HEK293 (cell line): ENCODE measurements at regions not wholly inside any gene's neighbourhood (a gene's known extent, or its start where the extent isn't known, plus 50 kb on each side); places are given as distances from the start of the nearest gene placed in this dataset.

Experiments
- CTCF ChIA-PET: fragments of 350-600 bp; formaldehyde crosslinking; extraction: SDS; loops from one replicate; lab custom pipeline; 2021; ENCODE audit warnings: antibody characterized with exemption; lab: Yijun Ruan, JAX
- POLR2A ChIA-PET: fragments of 300-600 bp; formaldehyde crosslinking; extraction: SDS; loops from one replicate; lab custom pipeline; 2020; ENCODE audit warnings: antibody characterized with exemption, inconsistent platforms; lab: Yijun Ruan, JAX
- H3K27ac ChIP-seq: fragments of 200-500 bp; sonication (Bioruptor generic); 2 replicates; pipeline ENCODE4 v1.5.1; 2014; ENCODE audit warnings: low read depth, low read length, control low read depth, inconsistent platforms; ENCODE audit errors: extremely low read depth
- H3K36me3 ChIP-seq, 2 experiments: fragments of 200-500 bp in 1 of 2; sonication (Bioruptor generic) in 1 of 2; 1 replicate in 1 of 2; 2 replicates in 1 of 2; pipeline ENCODE4 v1.5.1; 2014 to 2017; ENCODE audit warnings: inconsistent platforms in 2 of 2, low read length in 2 of 2; ENCODE audit not compliant: control insufficient read depth in 2 of 2, insufficient read depth in 1 of 2
- H3K4me1 ChIP-seq: fragments of 200-500 bp; sonication (Bioruptor generic); 2 replicates; pipeline ENCODE4 v1.5.1; 2014; ENCODE audit warnings: mild to moderate bottlenecking, low read length, inconsistent platforms; ENCODE audit not compliant: control insufficient read depth, insufficient read depth
- H3K4me3 ChIP-seq: 2 replicates; pipeline ENCODE4 v1.5.1; 2011; ENCODE audit warnings: low read depth, mild to moderate bottlenecking, control low read depth, low read length, moderate library complexity
- H3K9me3 ChIP-seq: fragments of 200-500 bp; sonication (Bioruptor generic); 2 replicates; pipeline ENCODE4 v1.5.1; 2014; ENCODE audit warnings: low read depth, low read length, inconsistent platforms; ENCODE audit not compliant: control insufficient read depth, insufficient read depth
- BCL11B ChIP-seq: fragments of 450-650 bp; formaldehyde crosslinking; IDR thresholded peaks from 2 replicates; pipeline ENCODE4 v1.5.1; 2016; ENCODE audit warnings: low read depth, missing biosample characterization, missing genetic modification characterization
- BCL6B ChIP-seq: fragments of 450-650 bp; formaldehyde crosslinking; IDR thresholded peaks from 2 replicates; pipeline ENCODE4 v1.5.1; 2017; ENCODE audit warnings: missing biosample characterization, missing genetic modification characterization
- GLI4 ChIP-seq: fragments of 450-650 bp; formaldehyde crosslinking; IDR thresholded peaks from 2 replicates; pipeline ENCODE4 v1.5.1; 2016; ENCODE audit warnings: missing biosample characterization, missing genetic modification characterization
- RBAK ChIP-seq: fragments of 450-650 bp; formaldehyde crosslinking; IDR thresholded peaks from 2 replicates; pipeline ENCODE4 v1.5.1; 2016; ENCODE audit warnings: missing biosample characterization, missing genetic modification characterization
- ZBTB8A ChIP-seq: fragments of 450-650 bp; formaldehyde crosslinking; IDR thresholded peaks from 2 replicates; pipeline ENCODE4 v1.5.1; 2016; ENCODE audit warnings: missing biosample characterization, missing genetic modification characterization
- ZFHX2 ChIP-seq: fragments of 450-650 bp; formaldehyde crosslinking; conservative IDR thresholded peaks from 2 replicates; pipeline ENCODE4 v1.5.1; 2016; ENCODE audit warnings: missing biosample characterization, missing genetic modification characterization
- ZNF112 ChIP-seq: fragments of 450-650 bp; formaldehyde crosslinking; IDR thresholded peaks from 2 replicates; pipeline ENCODE4 v1.5.0; 2017; ENCODE audit warnings: missing biosample characterization, missing genetic modification characterization
- ZNF19 ChIP-seq: fragments of 450-650 bp; formaldehyde crosslinking; IDR thresholded peaks from 2 replicates; pipeline ENCODE4; 2016; ENCODE audit warnings: missing biosample characterization, missing genetic modification characterization, low read depth
- ZNF221 ChIP-seq: fragments of 450-650 bp; formaldehyde crosslinking; IDR thresholded peaks from 2 replicates; pipeline ENCODE4 v1.5.1; 2017; ENCODE audit warnings: missing biosample characterization, missing genetic modification characterization, borderline replicate concordance
- ZNF292 ChIP-seq: fragments of 450-650 bp; formaldehyde crosslinking; IDR thresholded peaks from 2 replicates; pipeline ENCODE4 v1.5.1; 2016; ENCODE audit warnings: low read depth, missing biosample characterization, missing genetic modification characterization, borderline replicate concordance
- ZNF311 ChIP-seq: fragments of 450-650 bp; formaldehyde crosslinking; IDR thresholded peaks from 2 replicates; pipeline ENCODE4 v1.5.1; 2017; ENCODE audit warnings: missing biosample characterization, missing genetic modification characterization, borderline replicate concordance
- ZNF362 ChIP-seq: fragments of 450-650 bp; formaldehyde crosslinking; IDR thresholded peaks from 2 replicates; pipeline ENCODE4 v1.5.1; 2016; ENCODE audit warnings: missing biosample characterization, missing genetic modification characterization
- ZNF571 ChIP-seq: fragments of 450-650 bp; formaldehyde crosslinking; IDR thresholded peaks from 2 replicates; pipeline ENCODE4 v1.5.0; 2017; ENCODE audit warnings: missing biosample characterization, missing genetic modification characterization
- ZNF621 ChIP-seq: fragments of 450-650 bp; formaldehyde crosslinking; IDR thresholded peaks from 2 replicates; pipeline ENCODE4 v1.5.1; 2017; ENCODE audit warnings: missing biosample characterization, missing genetic modification characterization
- ZNF639 ChIP-seq: fragments of 450-650 bp; formaldehyde crosslinking; IDR thresholded peaks from 2 replicates; pipeline ENCODE4 v1.5.1; 2016; ENCODE audit warnings: missing biosample characterization, missing genetic modification characterization
- ZNF670 ChIP-seq: fragments of 450-650 bp; formaldehyde crosslinking; IDR thresholded peaks from 2 replicates; pipeline ENCODE4 v1.5.1; 2016; ENCODE audit warnings: missing biosample characterization, missing genetic modification characterization, low read depth
- ZNF704 ChIP-seq: fragments of 450-650 bp; formaldehyde crosslinking; IDR thresholded peaks from 2 replicates; pipeline ENCODE4 v1.5.1; 2016; ENCODE audit warnings: missing biosample characterization, missing genetic modification characterization
- ZNF707 ChIP-seq: fragments of 450-650 bp; formaldehyde crosslinking; IDR thresholded peaks from 2 replicates; pipeline ENCODE4 v1.5.1; 2016; ENCODE audit warnings: missing biosample characterization, missing genetic modification characterization
- ZNF777 ChIP-seq: fragments of 450-650 bp; formaldehyde crosslinking; IDR thresholded peaks from 2 replicates; pipeline ENCODE4 v1.5.1; 2017; ENCODE audit warnings: missing biosample characterization, missing genetic modification characterization, borderline replicate concordance
- ZSCAN23 ChIP-seq: fragments of 450-650 bp; formaldehyde crosslinking; IDR thresholded peaks from 2 replicates; pipeline ENCODE4 v1.5.1; 2016; ENCODE audit warnings: missing biosample characterization, missing genetic modification characterization
- TF ChIP-seq, protein P1 (sequence below): fragments of 450-650 bp; formaldehyde crosslinking; optimal IDR thresholded peaks from 2 replicates; pipeline ENCODE3; 2016; ENCODE audit warnings: missing biosample characterization, mild to moderate bottlenecking, missing genetic modification characterization

DNA sequence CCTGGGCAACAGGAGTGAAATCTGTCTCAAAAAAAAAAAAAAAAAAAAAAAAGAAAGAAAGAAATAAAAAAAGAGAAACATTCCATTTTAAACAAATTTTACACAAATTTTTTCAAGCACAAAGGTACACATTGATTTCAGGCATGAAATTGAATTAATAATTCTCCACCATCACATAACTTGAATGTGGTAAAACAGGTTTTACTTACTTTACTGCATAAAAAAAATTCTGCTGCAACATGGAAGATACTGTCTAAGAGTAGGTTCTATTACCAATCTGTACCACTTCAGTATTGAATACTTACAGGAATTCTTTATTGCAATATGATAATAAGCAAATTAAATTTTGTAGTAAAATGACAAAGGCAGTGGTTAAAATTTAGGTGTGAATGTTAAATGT lies 271.6 kb upstream of the ARSJ start (continued):
- TF ChIP-seq ZNF777 (tag by site-specific recombination) (no peak), ZFHX2 (tag by site-specific recombination) (no peak)

GRCh38 chr4:114252499-114252898 lies 273.1 kb upstream of the ARSJ start:
- Histone ChIP-seq H3K4me1 (no peaks in the 10 kb centered on the region), H3K4me3 (no peak overlapping the region), H3K27ac (no peak overlapping the region), H3K9me3 (no peaks in the 10 kb centered on the region; the same call in 1 of the 2 replicates), H3K36me3 (no peaks in the 10 kb centered on the region)
- TF ChIP-seq ZNF311 (tag by site-specific recombination) (no peak), BCL6B (no peak)
- POLR2A ChIA-PET, result no interaction called here
- CTCF ChIA-PET, result no interaction called here

DNA sequence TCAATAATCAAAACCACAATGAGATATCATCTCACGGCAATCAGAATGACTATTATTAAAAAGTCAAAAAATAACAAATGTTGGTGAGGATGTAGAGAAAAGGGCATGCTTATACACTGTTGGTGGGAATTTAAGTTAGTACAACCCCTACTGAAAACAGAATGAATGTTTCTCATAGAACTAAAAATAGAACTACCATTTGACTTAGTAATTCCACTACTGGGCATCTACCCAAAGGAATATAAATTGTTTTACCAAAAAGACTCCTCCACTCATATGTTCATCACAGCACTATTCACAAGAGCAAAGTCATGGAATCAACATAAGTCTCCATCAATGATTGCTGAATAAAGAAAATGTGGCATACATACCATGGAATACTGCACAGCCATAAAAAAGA lies 278.1 kb upstream of the ARSJ start:
- no peak for TF ChIP-seq ZNF221 (tag by site-specific recombination)
- no peak for TF ChIP-seq ZBTB8A (tag by site-specific recombination)
- TF ChIP-seq RBAK (tag by site-specific recombination), result no peak
- no peak for TF ChIP-seq BCL11B
- no peak for TF ChIP-seq ZNF571
- no peak for TF ChIP-seq ZNF621 (tag by site-specific recombination)
- no peak for TF ChIP-seq ZNF19 (tag by site-specific recombination)
- TF ChIP-seq ZNF777 (tag by site-specific recombination), result no peak
- no peak for TF ChIP-seq ZNF704 (tag by site-specific recombination)
- no peak for TF ChIP-seq ZNF639 (tag by site-specific recombination)
- TF ChIP-seq ZNF362, result no peak
- TF ChIP-seq GLI4 (tag by site-specific recombination), result no peak
- no peak for TF ChIP-seq ZSCAN23 (tag by site-specific recombination)
- TF ChIP-seq ZNF670 (tag by site-specific recombination), result no peak
- no peak for TF ChIP-seq ZNF112 (tag by site-specific recombination)
- TF ChIP-seq, protein P1, sequence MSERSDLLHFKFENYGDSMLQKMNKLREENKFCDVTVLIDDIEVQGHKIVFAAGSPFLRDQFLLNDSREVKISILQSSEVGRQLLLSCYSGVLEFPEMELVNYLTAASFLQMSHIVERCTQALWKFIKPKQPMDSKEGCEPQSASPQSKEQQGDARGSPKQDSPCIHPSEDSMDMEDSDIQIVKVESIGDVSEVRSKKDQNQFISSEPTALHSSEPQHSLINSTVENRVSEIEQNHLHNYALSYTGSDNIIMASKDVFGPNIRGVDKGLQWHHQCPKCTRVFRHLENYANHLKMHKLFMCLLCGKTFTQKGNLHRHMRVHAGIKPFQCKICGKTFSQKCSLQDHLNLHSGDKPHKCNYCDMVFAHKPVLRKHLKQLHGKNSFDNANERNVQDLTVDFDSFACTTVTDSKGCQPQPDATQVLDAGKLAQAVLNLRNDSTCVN (tag by site-specific recombination), result no peak
- no peak for TF ChIP-seq ZNF707 (tag by site-specific recombination)
- no peak for TF ChIP-seq ZNF292 (tag by site-specific recombination)
- POLR2A ChIA-PET, result no interaction called here
- Histone ChIP-seq H3K4me1 (no peaks in the 10 kb centered on the region), H3K36me3 (no peaks in the 10 kb centered on the region), H3K9me3 (no peaks in the 10 kb centered on the region; the same call in 1 of the 2 replicates), H3K4me3 (no peak overlapping the region), H3K27ac (no peak overlapping the region)
- CTCF ChIA-PET, result no interaction called here
